ENCODE measurements at regions not wholly inside any gene's neighbourhood (a gene's known extent, or its start where the extent isn't known, plus 50 kb on each side); places are given as distances from the start of the nearest gene placed in this dataset.

DNA sequence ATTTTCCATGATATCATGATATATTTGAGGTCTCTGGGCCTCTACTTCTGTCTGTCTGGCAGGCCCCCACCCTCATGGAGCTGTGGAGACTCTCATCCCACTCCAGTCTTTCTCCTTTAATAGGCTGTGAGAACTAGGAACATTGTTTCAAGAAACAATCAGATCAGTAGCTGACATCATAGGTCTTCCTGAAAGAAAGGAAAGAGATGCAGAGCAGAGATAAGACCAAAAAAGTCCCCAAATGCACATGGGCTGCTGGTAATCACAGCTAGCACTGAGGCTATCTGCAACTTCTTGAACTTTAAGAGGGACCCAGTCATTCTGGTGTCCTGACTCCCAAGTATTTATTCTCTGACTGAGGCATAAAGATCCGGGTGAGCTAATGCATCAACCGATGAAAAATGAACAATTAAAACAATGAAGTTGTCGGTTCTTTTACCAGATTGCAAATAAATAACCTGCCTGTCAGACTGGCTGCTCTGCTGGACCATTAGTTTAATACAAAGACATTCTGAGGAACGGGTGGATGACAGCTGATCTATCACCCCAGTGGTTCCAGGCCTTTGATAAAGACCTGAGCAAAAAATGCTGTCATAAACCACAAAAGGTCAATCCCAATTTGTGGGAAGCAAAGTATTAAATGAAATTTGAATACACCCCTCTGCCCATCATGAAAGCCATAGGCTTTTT lies 780.8 kb upstream of the GOLIM4 start:
- 83% methylated on average over 2 of the region's 4 CpGs for WGBS (ENCODE audit: insufficient coverage, low lambda C conversion rate)
- Histone ChIP-seq H3K36me3 (ENCODE audit: control insufficient read depth, insufficient read depth, low read length) (no peaks in the 10 kb centered on the region), H3K27me3 (ENCODE audit: control insufficient read depth, insufficient read depth, low read length) (no peaks in the 10 kb centered on the region), H3K4me1 (ENCODE audit: control insufficient read depth, insufficient read depth, low read length) (peaks cover 28% of the 10 kb centered on the region), H3K27ac (ENCODE audit: low read length) (no peak overlapping the region), H3K9me3 (ENCODE audit: control insufficient read depth, low read depth, low read length) (no peaks in the 10 kb centered on the region), H3K4me3 (ENCODE audit: low read length) (no peak overlapping the region)
- no peak for DNase-seq

DNA sequence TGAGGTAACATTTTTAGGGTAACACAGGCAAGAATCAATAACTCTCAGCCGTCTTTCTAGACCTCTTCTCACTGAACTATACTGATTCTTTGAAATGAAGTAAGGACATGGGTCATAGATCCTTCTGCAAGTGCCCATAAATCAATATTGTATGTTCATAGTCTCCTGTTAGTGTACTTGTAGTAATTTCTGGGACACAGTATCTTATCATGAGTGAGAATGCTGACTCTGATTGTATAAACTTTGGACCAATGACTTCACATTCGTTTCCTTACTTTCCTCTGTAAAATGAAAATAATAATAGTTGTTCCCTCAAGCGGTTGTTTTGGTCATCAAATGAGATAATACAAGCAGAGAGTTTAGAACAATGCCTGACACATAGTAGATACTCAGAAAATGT lies 777.1 kb upstream of the GOLIM4 start:
- no peak overlapping the region for H3K4me3 ChIP-seq (ENCODE audit: low read length)
- H3K27me3 ChIP-seq (ENCODE audit: control insufficient read depth, insufficient read depth, low read length), result no peaks in the 10 kb centered on the region
- H3K36me3 ChIP-seq (ENCODE audit: control insufficient read depth, insufficient read depth, low read length), result no peaks in the 10 kb centered on the region
- H3K9me3 ChIP-seq (ENCODE audit: control insufficient read depth, low read depth, low read length), result no peaks in the 10 kb centered on the region
- H3K4me1 ChIP-seq (ENCODE audit: control insufficient read depth, insufficient read depth, low read length), result peaks cover 31% of the 10 kb centered on the region
- DNase-seq, result peak; percentile 50 to 81
- peak overlapping the region; percentile 67 for H3K27ac ChIP-seq (ENCODE audit: low read length)
- WGBS (ENCODE audit: insufficient coverage, low lambda C conversion rate), result 21% methylated on average over 2 of the region's 3 CpGs

DNA sequence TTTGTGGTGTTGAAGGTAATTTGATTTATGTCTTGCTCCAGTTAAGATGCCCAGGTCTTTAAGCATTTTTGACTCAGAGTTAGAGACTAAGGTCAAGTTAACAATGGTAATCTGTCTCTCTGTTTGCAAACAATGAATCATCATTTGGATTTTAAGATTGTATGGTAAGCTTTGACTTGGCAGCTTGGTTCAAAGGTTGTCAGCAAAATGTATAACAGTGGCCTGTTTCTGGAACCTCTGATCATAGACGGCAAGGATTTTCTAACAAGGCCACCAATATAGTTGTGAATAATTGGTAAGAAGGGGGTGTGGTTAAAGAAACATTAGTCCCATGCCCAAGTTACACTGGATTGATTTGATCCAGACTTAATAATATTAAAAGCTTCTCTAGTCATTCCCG lies 775.2 kb upstream of the GOLIM4 start:
- no peaks in the 10 kb centered on the region for H3K9me3 ChIP-seq (ENCODE audit: control insufficient read depth, low read depth, low read length)
- DNase-seq, result peak in 1 of 2 donors; percentile 63
- H3K4me3 ChIP-seq (ENCODE audit: low read length), result no peak overlapping the region
- no CpG with 5 or more reads among the region's 2 CpGs for WGBS (ENCODE audit: insufficient coverage, low lambda C conversion rate)
- no peaks in the 10 kb centered on the region for H3K36me3 ChIP-seq (ENCODE audit: control insufficient read depth, insufficient read depth, low read length)
- H3K27me3 ChIP-seq (ENCODE audit: control insufficient read depth, insufficient read depth, low read length), result no peaks in the 10 kb centered on the region
- peak overlapping the region; percentile 67 for H3K27ac ChIP-seq (ENCODE audit: low read length)
- peaks cover 36% of the 10 kb centered on the region for H3K4me1 ChIP-seq (ENCODE audit: control insufficient read depth, insufficient read depth, low read length)

DNA sequence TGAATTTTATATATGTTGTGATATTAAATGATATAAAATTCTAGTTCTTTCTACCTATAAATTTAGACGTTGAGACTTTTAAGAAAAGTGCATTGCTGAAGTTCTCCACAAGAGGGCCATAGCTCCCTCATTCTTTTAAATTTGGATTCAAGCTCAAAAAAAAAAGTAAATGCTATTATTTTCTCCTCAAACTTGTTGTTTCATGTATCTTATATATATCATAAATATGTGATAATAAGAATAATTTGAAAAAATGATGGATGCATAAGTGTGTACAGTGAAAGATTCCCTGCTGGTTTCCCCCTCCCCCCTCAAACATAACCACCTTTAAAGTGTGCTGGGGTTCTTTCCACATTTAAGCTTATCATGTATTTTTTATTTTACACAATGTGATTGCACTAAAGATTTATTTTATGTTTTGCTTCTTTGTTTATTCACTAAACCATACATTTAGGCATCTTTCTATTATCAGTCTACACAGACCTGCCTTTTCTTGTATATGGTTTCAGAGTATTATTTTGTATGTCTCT lies 769.4 kb upstream of the GOLIM4 start:
- DNase-seq, result no peak
- no peaks in the 10 kb centered on the region for H3K9me3 ChIP-seq (ENCODE audit: control insufficient read depth, low read depth, low read length)
- H3K27me3 ChIP-seq (ENCODE audit: control insufficient read depth, insufficient read depth, low read length), result no peaks in the 10 kb centered on the region
- H3K4me1 ChIP-seq (ENCODE audit: control insufficient read depth, insufficient read depth, low read length), result peaks cover 51% of the 10 kb centered on the region
- H3K36me3 ChIP-seq (ENCODE audit: control insufficient read depth, insufficient read depth, low read length), result no peaks in the 10 kb centered on the region
- H3K4me3 ChIP-seq (ENCODE audit: low read length), result no peak overlapping the region
- H3K27ac ChIP-seq (ENCODE audit: low read length), result peak overlapping the region; percentile 82
- WGBS (ENCODE audit: insufficient coverage, low lambda C conversion rate), result no CpG with 5 or more reads among the region's 1 CpG

DNA sequence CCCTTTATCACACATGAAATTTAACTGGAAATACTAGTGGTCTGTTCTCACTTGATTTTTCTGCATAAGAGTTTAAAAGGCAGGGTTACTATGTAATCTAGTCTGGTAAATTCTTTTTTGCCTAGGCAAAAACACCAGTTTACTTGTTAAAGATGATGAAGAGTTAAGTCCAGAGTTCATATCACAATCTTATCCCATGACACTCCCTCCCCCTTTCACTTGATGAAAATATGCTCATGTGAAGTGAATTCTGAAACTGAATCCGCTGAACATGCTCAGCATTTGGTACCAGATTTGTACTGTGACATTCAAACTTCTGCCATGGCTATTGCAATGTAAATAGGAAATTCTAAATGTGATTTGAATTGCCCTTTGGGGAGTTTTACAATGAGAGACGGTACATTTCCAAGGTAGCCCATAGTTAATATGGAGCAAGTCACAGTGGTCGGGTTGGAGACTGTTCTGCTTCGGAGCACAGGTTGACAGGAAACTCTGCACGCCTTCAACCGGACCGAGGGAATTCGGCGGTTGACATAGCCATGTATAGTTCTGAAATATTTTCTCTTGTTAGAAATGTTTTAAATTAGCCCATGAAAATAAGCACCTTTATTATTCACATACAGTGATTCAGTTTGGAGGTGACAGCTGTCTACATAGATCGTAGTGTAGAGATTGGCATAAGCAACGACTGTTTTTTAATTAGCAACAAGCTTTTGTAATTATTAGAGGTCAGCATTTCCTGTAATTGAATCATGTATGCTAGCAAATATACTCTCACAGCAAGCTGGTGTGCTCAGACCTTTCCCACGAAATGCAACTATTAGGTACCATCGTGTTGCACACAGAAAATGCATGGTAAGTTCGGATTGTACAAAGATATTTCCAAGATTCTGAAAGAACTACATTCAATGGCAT lies 768.6 kb upstream of the GOLIM4 start:
- Histone ChIP-seq H3K27me3 (ENCODE audit: control insufficient read depth, insufficient read depth, low read length) (no peaks in the 10 kb centered on the region), H3K27ac (ENCODE audit: low read length) (peak overlapping the region; percentile 82), H3K9me3 (ENCODE audit: control insufficient read depth, low read depth, low read length) (no peaks in the 10 kb centered on the region), H3K4me1 (ENCODE audit: control insufficient read depth, insufficient read depth, low read length) (peaks cover 55% of the 10 kb centered on the region), H3K4me3 (ENCODE audit: low read length) (peak overlapping the region; percentile 33), H3K36me3 (ENCODE audit: control insufficient read depth, insufficient read depth, low read length) (no peaks in the 10 kb centered on the region)
- peak; percentile 71 to 85 for DNase-seq
- no CpG with 5 or more reads among the region's 14 CpGs for WGBS (ENCODE audit: insufficient coverage, low lambda C conversion rate)

DNA sequence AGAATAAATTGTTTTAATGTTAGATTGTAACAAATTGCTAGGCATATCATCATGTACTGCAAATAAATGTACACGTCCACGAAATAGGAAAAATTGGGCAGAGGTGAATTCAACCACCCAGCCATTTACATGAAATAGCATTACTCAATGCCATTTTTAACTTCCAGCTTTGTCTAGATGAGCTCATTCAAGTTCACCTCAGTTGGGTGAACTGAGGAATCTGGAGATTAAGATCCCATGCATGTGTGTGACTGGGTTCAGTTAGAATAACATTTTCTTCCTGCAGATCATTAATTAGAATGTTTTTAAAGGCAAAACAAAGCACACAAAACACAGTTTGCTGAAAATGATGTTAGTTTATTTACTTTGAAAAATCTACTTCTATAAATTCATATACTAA lies 767.8 kb upstream of the GOLIM4 start:
- peak overlapping the region; percentile 82 for H3K27ac ChIP-seq (ENCODE audit: low read length)
- no peak for DNase-seq
- no peak overlapping the region for H3K4me3 ChIP-seq (ENCODE audit: low read length)
- no peaks in the 10 kb centered on the region for H3K9me3 ChIP-seq (ENCODE audit: control insufficient read depth, low read depth, low read length)
- H3K36me3 ChIP-seq (ENCODE audit: control insufficient read depth, insufficient read depth, low read length), result no peaks in the 10 kb centered on the region
- H3K4me1 ChIP-seq (ENCODE audit: control insufficient read depth, insufficient read depth, low read length), result peaks cover 62% of the 10 kb centered on the region
- H3K27me3 ChIP-seq (ENCODE audit: control insufficient read depth, insufficient read depth, low read length), result no peaks in the 10 kb centered on the region
- WGBS (ENCODE audit: insufficient coverage, low lambda C conversion rate), result no CpG with 5 or more reads among the region's 2 CpGs

DNA sequence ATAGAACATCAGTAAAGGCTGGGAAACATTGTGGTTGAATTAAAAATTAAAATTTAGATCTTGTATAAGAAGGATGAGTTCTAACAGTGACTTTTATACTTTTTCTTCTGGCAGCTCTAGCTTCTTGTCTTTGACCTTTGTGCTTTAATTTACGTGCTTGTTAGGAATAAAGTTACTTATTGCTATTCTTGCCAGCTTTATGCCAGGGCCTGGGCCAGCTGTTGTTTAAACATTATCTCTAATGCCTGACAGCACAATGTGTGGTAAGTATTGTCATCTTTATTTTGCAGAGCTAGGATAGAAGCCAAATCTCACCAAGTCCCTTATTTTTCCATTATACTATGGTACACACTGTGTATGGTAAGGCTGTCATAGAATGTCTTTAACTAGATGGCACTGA lies 766.7 kb upstream of the GOLIM4 start:
- peak overlapping the region; percentile 0 for H3K27ac ChIP-seq (ENCODE audit: low read length)

DNA sequence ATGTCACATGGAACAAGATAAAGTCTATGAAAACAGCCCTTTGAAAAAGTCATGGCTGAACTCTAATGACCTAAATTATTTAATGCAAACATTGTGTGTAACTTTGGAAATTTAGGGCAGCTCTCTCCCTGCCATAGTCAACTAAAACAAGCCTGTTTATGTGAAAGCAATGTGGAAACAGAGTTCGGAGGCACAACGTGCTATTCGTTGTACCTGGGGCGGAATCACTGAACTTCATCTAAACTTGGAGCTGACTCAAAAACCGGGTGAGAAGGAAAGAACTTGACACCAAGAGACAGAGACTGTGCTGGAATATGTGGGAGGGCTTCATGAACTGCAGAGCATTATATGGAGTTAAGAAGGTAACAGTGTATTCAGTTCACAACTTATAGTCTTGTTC lies 764.9 kb upstream of the GOLIM4 start:
- peaks cover 51% of the 10 kb centered on the region for H3K4me1 ChIP-seq (ENCODE audit: control insufficient read depth, insufficient read depth, low read length)
- H3K27me3 ChIP-seq (ENCODE audit: control insufficient read depth, insufficient read depth, low read length), result no peaks in the 10 kb centered on the region
- 88% methylated on average over 1 of the region's 5 CpGs for WGBS (ENCODE audit: insufficient coverage, low lambda C conversion rate)
- no peaks in the 10 kb centered on the region for H3K36me3 ChIP-seq (ENCODE audit: control insufficient read depth, insufficient read depth, low read length)
- no peak for DNase-seq
- no peak overlapping the region for H3K4me3 ChIP-seq (ENCODE audit: low read length)
- peak overlapping the region; percentile 88 for H3K27ac ChIP-seq (ENCODE audit: low read length)
- no peaks in the 10 kb centered on the region for H3K9me3 ChIP-seq (ENCODE audit: control insufficient read depth, low read depth, low read length)

More for the DNA sequence above, 766.7 kb upstream of the GOLIM4 start:
- H3K9me3 ChIP-seq (ENCODE audit: control insufficient read depth, low read depth, low read length), result no peaks in the 10 kb centered on the region
- no peaks in the 10 kb centered on the region for H3K36me3 ChIP-seq (ENCODE audit: control insufficient read depth, insufficient read depth, low read length)
- WGBS (ENCODE audit: insufficient coverage, low lambda C conversion rate), result 0% methylated on average over 1 of the region's 1 CpG
- no peaks in the 10 kb centered on the region for H3K27me3 ChIP-seq (ENCODE audit: control insufficient read depth, insufficient read depth, low read length)
- H3K4me1 ChIP-seq (ENCODE audit: control insufficient read depth, insufficient read depth, low read length), result peaks cover 57% of the 10 kb centered on the region
- no peak overlapping the region for H3K4me3 ChIP-seq (ENCODE audit: low read length)
- DNase-seq, result peak in 1 of 2 donors; percentile 40

DNA sequence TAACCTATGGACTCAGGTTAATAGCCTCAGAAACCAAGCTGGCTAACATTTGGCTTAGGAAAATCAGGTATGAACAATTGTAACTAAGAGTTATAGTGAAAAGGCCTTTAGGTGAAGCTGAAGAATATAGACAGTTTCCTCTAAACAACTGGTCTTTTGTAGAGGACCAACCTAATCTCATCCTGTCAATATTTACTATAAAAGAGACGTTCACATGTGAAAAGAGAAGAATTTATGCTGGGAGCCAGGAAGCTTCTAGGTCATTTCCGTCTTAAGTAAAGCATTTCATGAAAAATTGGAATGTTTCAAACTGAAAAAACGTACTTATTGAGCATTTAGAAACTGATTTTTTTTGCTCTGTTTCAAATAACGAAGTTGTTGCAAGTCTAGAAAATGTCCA lies 764.3 kb upstream of the GOLIM4 start:
- WGBS (ENCODE audit: insufficient coverage, low lambda C conversion rate), result 17% methylated on average over 1 of the region's 4 CpGs

DNA sequence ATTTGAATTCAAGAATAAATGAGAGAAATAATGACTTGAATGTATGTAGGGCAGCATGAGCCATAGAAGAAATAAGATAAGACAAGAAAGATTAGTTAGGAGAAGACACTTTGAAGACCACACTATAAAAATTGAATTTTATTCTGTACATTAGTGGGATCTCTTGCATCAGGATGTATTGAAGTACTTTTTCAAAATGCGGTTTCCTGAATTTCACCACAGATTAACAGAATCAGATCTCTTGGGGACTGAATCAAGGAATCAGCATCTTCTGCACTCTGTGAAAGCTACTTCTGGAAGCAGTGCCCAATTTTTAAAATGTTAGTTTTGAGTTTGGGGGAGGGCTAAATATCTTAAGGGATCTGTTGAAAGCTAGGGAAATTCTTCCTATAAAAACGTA lies 763.9 kb upstream of the GOLIM4 start:
- no peaks in the 10 kb centered on the region for H3K36me3 ChIP-seq (ENCODE audit: control insufficient read depth, insufficient read depth, low read length)
- H3K4me3 ChIP-seq (ENCODE audit: low read length), result no peak overlapping the region
- no CpG with 5 or more reads among the region's 2 CpGs for WGBS (ENCODE audit: insufficient coverage, low lambda C conversion rate)
- H3K4me1 ChIP-seq (ENCODE audit: control insufficient read depth, insufficient read depth, low read length), result peaks cover 49% of the 10 kb centered on the region
- H3K27ac ChIP-seq (ENCODE audit: low read length), result peak overlapping the region; percentile 88
- DNase-seq, result no peak
- no peaks in the 10 kb centered on the region for H3K9me3 ChIP-seq (ENCODE audit: control insufficient read depth, low read depth, low read length)
- H3K27me3 ChIP-seq (ENCODE audit: control insufficient read depth, insufficient read depth, low read length), result no peaks in the 10 kb centered on the region

More for the DNA sequence above, 764.3 kb upstream of the GOLIM4 start:
- no peaks in the 10 kb centered on the region for H3K27me3 ChIP-seq (ENCODE audit: control insufficient read depth, insufficient read depth, low read length)
- no peaks in the 10 kb centered on the region for H3K9me3 ChIP-seq (ENCODE audit: control insufficient read depth, low read depth, low read length)
- peaks cover 51% of the 10 kb centered on the region for H3K4me1 ChIP-seq (ENCODE audit: control insufficient read depth, insufficient read depth, low read length)
- DNase-seq, result peak in 1 of 2 donors; percentile 34
- H3K27ac ChIP-seq (ENCODE audit: low read length), result peak overlapping the region; percentile 88
- no peaks in the 10 kb centered on the region for H3K36me3 ChIP-seq (ENCODE audit: control insufficient read depth, insufficient read depth, low read length)
- no peak overlapping the region for H3K4me3 ChIP-seq (ENCODE audit: low read length)

Measured in large intestine (tissue), 3 donors.